HCT116 (cell line): ENCODE measurements at regions not wholly inside any gene's neighbourhood (a gene's known extent, or its start where the extent isn't known, plus 50 kb on each side); places are given as distances from the start of the nearest gene placed in this dataset.

Source experiments
- ATAC-seq: fragments of 200-7000 bp; cut with Tn5 transposase; 2 replicates; pipeline ENCODE4 v1.9.1; 2020; ENCODE audit warnings: mild to moderate bottlenecking, moderate library complexity
- BruUV-seq: library from RNA; stranded (reverse); fragments of 400-500 nt; replicated peaks from 2 replicates; lab custom pipeline; 2021; lab: Mats Ljungman, UMichigan
- CTCF ChIA-PET: fragments of 300-600 bp; sonication (Branson Sonifier 250); formaldehyde crosslinking; loops from one replicate; lab custom pipeline; 2021; ENCODE audit warnings: antibody characterized with exemption; lab: Charles Lee
- POLR2A ChIA-PET: fragments of 300-600, 350-600 bp; sonication (Branson Sonifier 250); formaldehyde crosslinking; loops from one replicate; lab custom pipeline; 2021; ENCODE audit warnings: antibody characterized with exemption; lab: Charles Lee
- RAD21 ChIA-PET, 2 experiments: fragments of 300-600 bp; sonication (Branson Sonifier 250); formaldehyde crosslinking; loops; one replicate each; lab custom pipeline; 2023; ENCODE audit warnings: low total read pairs in 2 of 2; ENCODE audit not compliant: uncharacterized antibody in 2 of 2, unreplicated experiment in 2 of 2, low non-redundant PET in 1 of 2; lab: Charles Lee
- DNase-seq: peaks from one replicate; pipeline ENCODE4 v3.0.0-alpha.2; 2010; ENCODE audit warnings: low read depth, low spot score
- H2AFZ ChIP-seq: fragments of 200-600 bp; shearing (Covaris generic), sonication (generic); 2 replicates; pipeline ENCODE4 v1.6.1; 2017; ENCODE audit warnings: low read depth, mixed run types, mixed read lengths, antibody characterized with exemption, low read length; ENCODE audit not compliant: poor library complexity, severe bottlenecking
- H3K27ac ChIP-seq: 2 replicates; pipeline ENCODE4 v1.5.1; 2012; ENCODE audit warnings: low read depth, low read length
- H3K27me3 ChIP-seq: fragments of 200-600 bp; sonication (generic); 2 replicates; pipeline ENCODE4 v1.6.1; 2016; ENCODE audit warnings: mixed run types, low read length, mixed read lengths; ENCODE audit not compliant: insufficient read depth
- H3K36me3 ChIP-seq, 2 experiments: fragments of 200-500 bp in 1 of 2; fragments of 200-600 bp in 1 of 2; sonication (Bioruptor generic) in 1 of 2; sonication (generic) in 1 of 2; 2 replicates each; pipeline versions ENCODE4 v1.5.1 to v1.6.1; 2014 to 2016; ENCODE audit warnings: low read length in 2 of 2, inconsistent platforms in 1 of 2, mixed read lengths in 1 of 2, mixed run types in 1 of 2; ENCODE audit not compliant: insufficient read depth in 2 of 2, control insufficient read depth in 1 of 2
- H3K4me1 ChIP-seq, 2 experiments: fragments of 200-600 bp in 1 of 2; sonication (generic) in 1 of 2; 2 replicates each; pipeline versions ENCODE4 v1.5.1 to v1.6.1; 2012 to 2017; ENCODE audit warnings: low read length in 2 of 2, inconsistent platforms in 1 of 2, mild to moderate bottlenecking in 1 of 2, mixed read lengths in 1 of 2, mixed run types in 1 of 2, moderate library complexity in 1 of 2; ENCODE audit not compliant: insufficient read depth in 2 of 2, control insufficient read depth in 1 of 2
- H3K4me2 ChIP-seq: fragments of 200-600 bp; sonication (generic); 2 replicates; pipeline ENCODE4 v1.6.1; 2017; ENCODE audit warnings: mixed run types, low read length, mixed read lengths
- H3K4me3 ChIP-seq, 2 experiments: fragments of 200-600 bp in 1 of 2; sonication (generic) in 1 of 2; replicated peaks in 1 of 2; 2 replicates each; pipeline ENCODE4 v1.5.1; 2011 to 2016; ENCODE audit warnings: low read length in 2 of 2, control low read depth in 1 of 2, low read depth in 1 of 2, mild to moderate bottlenecking in 1 of 2, mixed read lengths in 1 of 2, mixed run types in 1 of 2
- H3K79me2 ChIP-seq: fragments of 200-600 bp; sonication (generic); 2 replicates; pipeline ENCODE4 v1.6.1; 2017; ENCODE audit warnings: mild to moderate bottlenecking, mixed run types, low read length, moderate library complexity, mixed read lengths; ENCODE audit not compliant: insufficient read depth
- H3K9ac ChIP-seq: fragments of 200-600 bp; sonication (generic); 2 replicates; pipeline ENCODE4 v1.6.1; 2016; ENCODE audit warnings: low read length, mixed read lengths
- H3K9me2 ChIP-seq: fragments of 200-600 bp; sonication (generic), shearing (Covaris generic); 2 replicates; pipeline ENCODE4 v1.6.1; 2017; ENCODE audit warnings: mixed run types, mild to moderate bottlenecking, moderate library complexity; ENCODE audit not compliant: insufficient read depth
- H3K9me3 ChIP-seq, 2 experiments: fragments of 200-500 bp in 1 of 2; fragments of 200-600 bp in 1 of 2; sonication (Bioruptor generic) in 1 of 2; sonication (generic) in 1 of 2; 2 replicates each; pipeline ENCODE4 v1.6.1; 2014 to 2017; ENCODE audit warnings: low read length in 2 of 2, mixed read lengths in 2 of 2, inconsistent platforms in 1 of 2, low read depth in 1 of 2, mild to moderate bottlenecking in 1 of 2, mixed run types in 1 of 2, moderate library complexity in 1 of 2; ENCODE audit not compliant: control insufficient read depth in 1 of 2, insufficient read depth in 1 of 2
- H4K20me1 ChIP-seq: fragments of 200-600 bp; sonication (generic), shearing (Covaris generic); 2 replicates; pipeline ENCODE4 v1.6.1; 2017; ENCODE audit warnings: mixed run types, mild to moderate bottlenecking, moderate library complexity; ENCODE audit not compliant: insufficient read depth
- EGR1 ChIP-seq: IDR thresholded peaks from 2 replicates; pipeline ENCODE4 v1.6.1; 2012; ENCODE audit warnings: low read depth
- EZH2 ChIP-seq: fragments of 200-600 bp; sonication (generic); IDR thresholded peaks from 2 replicates; pipeline ENCODE4 v1.6.1; 2017; ENCODE audit warnings: antibody characterized with exemption, mixed run types
- EZH2phosphoT487 ChIP-seq: fragments of 200-600 bp; IDR thresholded peaks from 2 replicates; pipeline ENCODE4 v1.6.1; 2018; ENCODE audit warnings: antibody characterized with exemption, borderline replicate concordance
- FOSL1 ChIP-seq: IDR thresholded peaks from 2 replicates; pipeline ENCODE4 v1.6.1; 2012; ENCODE audit warnings: low read depth
- SIN3A ChIP-seq: IDR thresholded peaks from 2 replicates; pipeline ENCODE4 v1.6.1; 2012; ENCODE audit warnings: low read depth
- TCF7L2 ChIP-seq: IDR thresholded peaks from 2 replicates; pipeline ENCODE4 v1.7.0; 2011; ENCODE audit warnings: borderline replicate concordance, inconsistent platforms; ENCODE audit not compliant: insufficient read depth, insufficient read length; ENCODE audit errors: extremely low read depth
- intact Hi-C: fragments of 100-400 bp; cut with micrococcal nuclease; formaldehyde crosslinking; loops from 2 replicates; pipeline ENCODE4 v1.10.0; 2022
- TF ChIP-seq, protein P1 (sequence below): IDR thresholded peaks from 2 replicates; pipeline ENCODE4 v1.6.1; 2012; ENCODE audit warnings: low read depth

DNA sequence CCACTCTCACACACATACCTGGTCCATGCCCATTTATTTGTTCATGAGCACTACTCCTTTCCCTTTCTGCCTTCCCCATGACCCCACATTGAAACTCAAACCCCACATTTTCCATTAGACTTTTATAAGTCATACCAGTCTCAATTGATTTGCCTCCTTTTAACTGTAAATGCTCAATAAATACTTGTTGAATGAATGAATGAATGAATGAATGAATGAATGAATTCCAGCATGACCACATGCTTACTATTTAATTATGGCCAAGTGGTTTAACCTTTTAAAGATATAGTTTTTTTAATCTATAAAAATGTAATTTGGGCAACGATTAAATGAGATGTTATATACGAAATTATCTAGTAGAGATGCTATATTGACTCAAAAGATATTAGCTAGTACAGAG, 54.1 kb upstream of the GRAMD2B start:
- H3K27me3 ChIP-seq = no peaks in the 10 kb centered on the region
- BruUV-seq = no TSS peak
- no peak for ATAC-seq
- H4K20me1 ChIP-seq = no peaks in the 10 kb centered on the region
- TF ChIP-seq, protein P1, sequence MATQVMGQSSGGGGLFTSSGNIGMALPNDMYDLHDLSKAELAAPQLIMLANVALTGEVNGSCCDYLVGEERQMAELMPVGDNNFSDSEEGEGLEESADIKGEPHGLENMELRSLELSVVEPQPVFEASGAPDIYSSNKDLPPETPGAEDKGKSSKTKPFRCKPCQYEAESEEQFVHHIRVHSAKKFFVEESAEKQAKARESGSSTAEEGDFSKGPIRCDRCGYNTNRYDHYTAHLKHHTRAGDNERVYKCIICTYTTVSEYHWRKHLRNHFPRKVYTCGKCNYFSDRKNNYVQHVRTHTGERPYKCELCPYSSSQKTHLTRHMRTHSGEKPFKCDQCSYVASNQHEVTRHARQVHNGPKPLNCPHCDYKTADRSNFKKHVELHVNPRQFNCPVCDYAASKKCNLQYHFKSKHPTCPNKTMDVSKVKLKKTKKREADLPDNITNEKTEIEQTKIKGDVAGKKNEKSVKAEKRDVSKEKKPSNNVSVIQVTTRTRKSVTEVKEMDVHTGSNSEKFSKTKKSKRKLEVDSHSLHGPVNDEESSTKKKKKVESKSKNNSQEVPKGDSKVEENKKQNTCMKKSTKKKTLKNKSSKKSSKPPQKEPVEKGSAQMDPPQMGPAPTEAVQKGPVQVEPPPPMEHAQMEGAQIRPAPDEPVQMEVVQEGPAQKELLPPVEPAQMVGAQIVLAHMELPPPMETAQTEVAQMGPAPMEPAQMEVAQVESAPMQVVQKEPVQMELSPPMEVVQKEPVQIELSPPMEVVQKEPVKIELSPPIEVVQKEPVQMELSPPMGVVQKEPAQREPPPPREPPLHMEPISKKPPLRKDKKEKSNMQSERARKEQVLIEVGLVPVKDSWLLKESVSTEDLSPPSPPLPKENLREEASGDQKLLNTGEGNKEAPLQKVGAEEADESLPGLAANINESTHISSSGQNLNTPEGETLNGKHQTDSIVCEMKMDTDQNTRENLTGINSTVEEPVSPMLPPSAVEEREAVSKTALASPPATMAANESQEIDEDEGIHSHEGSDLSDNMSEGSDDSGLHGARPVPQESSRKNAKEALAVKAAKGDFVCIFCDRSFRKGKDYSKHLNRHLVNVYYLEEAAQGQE = no peak
- TF ChIP-seq EZH2 = no peak
- no peak for TF ChIP-seq EZH2phosphoT487
- TF ChIP-seq EGR1 = no peak
- no peak for TF ChIP-seq FOSL1
- no peak for TF ChIP-seq SIN3A
- no peak for TF ChIP-seq TCF7L2
- TF ChIP-seq, all 23 proteins: peak for 0
- no peaks in the 10 kb centered on the region for H3K9me3 ChIP-seq
- ChIA-PET CTCF (interaction anchor here (2.0 kb wide), 1 partner anchor 131 kb away, joined by 5 read pairs; no protein-coding TSS in a partner anchor), POLR2A (no interaction called here), RAD21 (no interaction called here)
- no peak overlapping the region for H3K4me2 ChIP-seq
- DNase-seq = no peak
- H3K4me3 ChIP-seq = no peak overlapping the region
- intact Hi-C loops = no loop called here
- no peak overlapping the region for H2AFZ ChIP-seq
- no peak overlapping the region for H3K27ac ChIP-seq
- no peaks in the 10 kb centered on the region for H3K36me3 ChIP-seq
- no peaks in the 10 kb centered on the region for H3K9me2 ChIP-seq
- H3K9ac ChIP-seq = no peak overlapping the region
- H3K79me2 ChIP-seq = no peaks in the 10 kb centered on the region
- peaks cover 26 to 27% of the 10 kb centered on the region in 2 experiments; a peak in 3 of 4 replicates for H3K4me1 ChIP-seq
